Loucy (cell line): ENCODE measurements at regions not wholly inside any gene's neighbourhood (a gene's known extent, or its start where the extent isn't known, plus 50 kb on each side); places are given as distances from the start of the nearest gene placed in this dataset.

ENCODE experiments used
- H2AFZ ChIP-seq: fragments of 200-600 bp; sonication (generic); 2 replicates; pipeline ENCODE4 v1.6.0; 2016; ENCODE audit warnings: antibody characterized with exemption, mild to moderate bottlenecking, low read length, moderate library complexity
- H3F3A ChIP-seq: fragments of 200-600 bp; 2 replicates; pipeline ENCODE4 v1.6.0; 2016; ENCODE audit warnings: antibody characterized with exemption, low read depth, mild to moderate bottlenecking
- H3K27me3 ChIP-seq: fragments of 200-600 bp; sonication (generic); 2 replicates; pipeline ENCODE4 v1.6.1; 2014; ENCODE audit warnings: low read length, mild to moderate bottlenecking; ENCODE audit not compliant: insufficient read depth, poor library complexity, severe bottlenecking
- H3K36me3 ChIP-seq: fragments of 200-600 bp; sonication (generic); 2 replicates; pipeline ENCODE4 v1.6.1; 2016; ENCODE audit warnings: low read length; ENCODE audit not compliant: insufficient read depth
- H3K4me1 ChIP-seq: fragments of 200-600 bp; sonication (generic); 2 replicates; pipeline ENCODE4 v1.5.1; 2014; ENCODE audit warnings: low read length, mild to moderate bottlenecking; ENCODE audit not compliant: insufficient read depth, poor library complexity, severe bottlenecking
- H3K4me2 ChIP-seq: fragments of 200-600 bp; sonication (generic); 2 replicates; pipeline ENCODE4 v1.6.0; 2014; ENCODE audit warnings: antibody characterized with exemption, low read length, low read depth, mild to moderate bottlenecking; ENCODE audit not compliant: poor library complexity, severe bottlenecking
- H3K4me3 ChIP-seq: fragments of 200-600 bp; sonication (generic); 2 replicates; pipeline ENCODE4 v1.5.1; 2014; ENCODE audit warnings: low read length, mild to moderate bottlenecking, mixed read lengths; ENCODE audit not compliant: poor library complexity, severe bottlenecking
- H3K79me2 ChIP-seq: fragments of 200-600 bp; sonication (generic); 2 replicates; pipeline ENCODE4 v1.6.1; 2014; ENCODE audit warnings: low read length; ENCODE audit not compliant: insufficient read depth
- H3K9ac ChIP-seq: fragments of 200-600 bp; sonication (generic); 2 replicates; pipeline ENCODE4 v1.6.0; 2014; ENCODE audit warnings: mild to moderate bottlenecking, low read depth, low read length, moderate library complexity; ENCODE audit not compliant: poor library complexity, severe bottlenecking
- H3K9me2 ChIP-seq: fragments of 200-600 bp; sonication (generic); replicated peaks from 2 replicates; pipeline ENCODE4 v1.6.1; 2016; ENCODE audit warnings: low read depth, low read length, mixed read lengths
- H3K9me3 ChIP-seq: fragments of 200-600 bp; sonication (generic); 2 replicates; pipeline ENCODE4 v1.6.1; 2014; ENCODE audit warnings: mild to moderate bottlenecking, antibody characterized with exemption, low read length, low read depth; ENCODE audit not compliant: insufficient read depth
- H4K20me1 ChIP-seq: fragments of 200-600 bp; sonication (generic); 2 replicates; pipeline ENCODE4 v1.6.0; 2014; ENCODE audit warnings: antibody characterized with exemption, low read length, mild to moderate bottlenecking; ENCODE audit not compliant: insufficient read depth, poor library complexity, severe bottlenecking
- EZH2phosphoT487 ChIP-seq: fragments of 200-600 bp; IDR thresholded peaks from 2 replicates; pipeline ENCODE4 v1.6.1; 2018; ENCODE audit warnings: antibody characterized with exemption, mild to moderate bottlenecking, moderate library complexity, borderline replicate concordance
- TF ChIP-seq, protein P1 (sequence below): fragments of 200-600 bp; sonication (generic); conservative IDR thresholded peaks from 2 replicates; pipeline ENCODE4 v1.5.1; 2014; ENCODE audit warnings: mild to moderate bottlenecking, antibody characterized with exemption, low read length

DNA sequence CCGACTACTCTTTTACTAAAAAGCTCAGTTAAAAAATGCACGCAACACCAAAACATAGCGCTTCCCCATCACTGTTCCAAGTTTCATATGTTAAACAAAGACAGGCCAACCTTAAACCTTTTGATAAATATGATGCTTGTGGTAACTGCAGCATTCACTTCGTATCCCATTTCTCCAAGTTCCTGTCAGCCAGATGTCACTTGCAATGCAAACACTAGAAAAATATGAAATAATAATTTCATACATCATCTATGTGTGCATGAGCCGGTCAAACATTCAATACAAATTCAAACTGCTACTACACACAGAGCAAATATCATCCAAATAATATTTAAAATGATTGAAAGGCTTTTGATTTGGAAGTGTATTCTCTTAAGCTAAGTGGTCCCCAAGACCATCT is 636.5 kb downstream of the LMO4 start:
- H3K9ac ChIP-seq: no peak overlapping the region
- no peaks in the 10 kb centered on the region for H3K4me1 ChIP-seq
- H3K4me2 ChIP-seq: no peak overlapping the region
- H3K36me3 ChIP-seq: no peaks in the 10 kb centered on the region
- no peaks in the 10 kb centered on the region for H3K79me2 ChIP-seq
- no peaks in the 10 kb centered on the region for H4K20me1 ChIP-seq
- H3K4me3 ChIP-seq: no peak overlapping the region
- no peaks in the 10 kb centered on the region for H3K9me3 ChIP-seq
- no peaks in the 10 kb centered on the region for H3F3A ChIP-seq
- H2AFZ ChIP-seq: no peak overlapping the region
- H3K9me2 ChIP-seq: no peaks in the 10 kb centered on the region
- H3K27me3 ChIP-seq: no peaks in the 10 kb centered on the region
- no peak for TF ChIP-seq EZH2phosphoT487
- TF ChIP-seq, protein P1, sequence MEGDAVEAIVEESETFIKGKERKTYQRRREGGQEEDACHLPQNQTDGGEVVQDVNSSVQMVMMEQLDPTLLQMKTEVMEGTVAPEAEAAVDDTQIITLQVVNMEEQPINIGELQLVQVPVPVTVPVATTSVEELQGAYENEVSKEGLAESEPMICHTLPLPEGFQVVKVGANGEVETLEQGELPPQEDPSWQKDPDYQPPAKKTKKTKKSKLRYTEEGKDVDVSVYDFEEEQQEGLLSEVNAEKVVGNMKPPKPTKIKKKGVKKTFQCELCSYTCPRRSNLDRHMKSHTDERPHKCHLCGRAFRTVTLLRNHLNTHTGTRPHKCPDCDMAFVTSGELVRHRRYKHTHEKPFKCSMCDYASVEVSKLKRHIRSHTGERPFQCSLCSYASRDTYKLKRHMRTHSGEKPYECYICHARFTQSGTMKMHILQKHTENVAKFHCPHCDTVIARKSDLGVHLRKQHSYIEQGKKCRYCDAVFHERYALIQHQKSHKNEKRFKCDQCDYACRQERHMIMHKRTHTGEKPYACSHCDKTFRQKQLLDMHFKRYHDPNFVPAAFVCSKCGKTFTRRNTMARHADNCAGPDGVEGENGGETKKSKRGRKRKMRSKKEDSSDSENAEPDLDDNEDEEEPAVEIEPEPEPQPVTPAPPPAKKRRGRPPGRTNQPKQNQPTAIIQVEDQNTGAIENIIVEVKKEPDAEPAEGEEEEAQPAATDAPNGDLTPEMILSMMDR: no peak

- H2AFZ ChIP-seq: no peak overlapping the region
- no peaks in the 10 kb centered on the region for H3K4me1 ChIP-seq
- H3K4me2 ChIP-seq: no peak overlapping the region
- H3K36me3 ChIP-seq: no peaks in the 10 kb centered on the region
- no peaks in the 10 kb centered on the region for H3K9me3 ChIP-seq
- no peaks in the 10 kb centered on the region for H3F3A ChIP-seq
- no peak for TF ChIP-seq EZH2phosphoT487
- TF ChIP-seq, protein P1: no peak
- H3K9me2 ChIP-seq: no peaks in the 10 kb centered on the region
- H3K79me2 ChIP-seq: no peaks in the 10 kb centered on the region
- no peaks in the 10 kb centered on the region for H4K20me1 ChIP-seq
- no peak overlapping the region for H3K9ac ChIP-seq
- no peaks in the 10 kb centered on the region for H3K27me3 ChIP-seq
- no peak overlapping the region for H3K4me3 ChIP-seq
These were observed 639.7 kb downstream of the LMO4 start for GRCh38 chr1:87968197-87968955.

DNA sequence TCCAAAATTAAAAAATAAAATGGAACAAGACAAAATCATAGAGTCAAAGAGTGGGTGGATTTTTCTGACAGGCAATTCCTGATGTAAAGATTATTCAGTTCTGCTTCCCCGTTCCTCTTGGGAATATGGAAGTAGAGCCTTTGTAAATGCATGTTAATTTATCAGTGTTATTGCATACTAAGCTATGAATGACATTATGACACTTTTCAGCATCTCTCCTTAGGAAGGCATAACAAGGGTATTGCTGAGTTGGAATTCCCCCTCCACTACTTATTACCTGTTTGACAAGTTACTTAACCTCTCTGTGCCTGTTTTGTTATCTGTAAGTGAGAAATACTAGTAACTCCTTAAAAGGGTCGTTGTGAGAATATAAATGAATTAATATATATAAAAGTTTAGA is 640.4 kb downstream of the LMO4 start:
- Histone ChIP-seq H3K9me2 (no peaks in the 10 kb centered on the region), H3K9ac (no peak overlapping the region), H3F3A (no peaks in the 10 kb centered on the region), H3K27me3 (no peaks in the 10 kb centered on the region), H3K9me3 (no peaks in the 10 kb centered on the region), H3K4me1 (no peaks in the 10 kb centered on the region), H3K79me2 (no peaks in the 10 kb centered on the region), H4K20me1 (no peaks in the 10 kb centered on the region), H2AFZ (no peak overlapping the region), H3K36me3 (no peaks in the 10 kb centered on the region), H3K4me3 (no peak overlapping the region), H3K4me2 (no peak overlapping the region)
- TF ChIP-seq EZH2phosphoT487: no peak
- TF ChIP-seq, protein P1: no peak
